GM23248 (cell line): ENCODE measurements at regions not wholly inside any gene's neighbourhood (a gene's known extent, or its start where the extent isn't known, plus 50 kb on each side); places are given as distances from the start of the nearest gene placed in this dataset.
A peak's percentile ranks its signal among the peaks of the same experiment; 100 is the strongest.

ENCODE experiments used
- DNase-seq: peaks from one replicate; pipeline ENCODE4 v3.0.0-alpha.2; 2015
- H2AFZ ChIP-seq: fragments of 200-600 bp; sonication (generic); 2 replicates; pipeline ENCODE4 v1.6.1; 2016; ENCODE audit warnings: antibody characterized with exemption
- H3F3A ChIP-seq: fragments of 200-600 bp; sonication (generic); 2 replicates; pipeline ENCODE4 v1.6.1; 2016; ENCODE audit warnings: mild to moderate bottlenecking, antibody characterized with exemption, mixed run types; ENCODE audit not compliant: insufficient read depth
- H3K27ac ChIP-seq: fragments of 200-600 bp; sonication (generic); 2 replicates; pipeline ENCODE4 v1.5.1; 2016; ENCODE audit warnings: mild to moderate bottlenecking
- H3K27me3 ChIP-seq: fragments of 200-600 bp; sonication (generic); replicated peaks from 2 replicates; pipeline ENCODE4 v1.6.1; 2016; ENCODE audit warnings: mild to moderate bottlenecking; ENCODE audit not compliant: insufficient read depth
- H3K36me3 ChIP-seq: fragments of 200-600 bp; sonication (generic); 2 replicates; pipeline ENCODE4 v1.6.1; 2016; ENCODE audit warnings: low read depth, mild to moderate bottlenecking
- H3K4me1 ChIP-seq: fragments of 200-600 bp; sonication (generic); 2 replicates; pipeline ENCODE4 v1.6.1; 2016; ENCODE audit warnings: mild to moderate bottlenecking; ENCODE audit not compliant: insufficient read depth
- H3K4me2 ChIP-seq: fragments of 200-600 bp; sonication (generic); one replicate; pipeline ENCODE4 v1.6.1; 2016; ENCODE audit warnings: mild to moderate bottlenecking; ENCODE audit not compliant: unreplicated experiment
- H3K4me3 ChIP-seq: fragments of 200-600 bp; sonication (generic); 2 replicates; pipeline ENCODE4 v1.5.1; 2016; ENCODE audit warnings: mild to moderate bottlenecking
- H3K79me2 ChIP-seq: fragments of 200-600 bp; sonication (generic); 2 replicates; pipeline ENCODE4 v1.6.1; 2016; ENCODE audit warnings: mild to moderate bottlenecking; ENCODE audit not compliant: insufficient read depth
- H3K9ac ChIP-seq: fragments of 200-600 bp; sonication (generic); 2 replicates; pipeline ENCODE4 v1.6.1; 2016; ENCODE audit warnings: mild to moderate bottlenecking
- H3K9me2 ChIP-seq: fragments of 200-600 bp; sonication (generic); 2 replicates; pipeline ENCODE4 v1.6.1; 2016; ENCODE audit warnings: mixed run types, mild to moderate bottlenecking, moderate library complexity; ENCODE audit not compliant: insufficient read depth
- H3K9me3 ChIP-seq: fragments of 200-600 bp; sonication (generic); one replicate; pipeline ENCODE4 v1.6.1; 2017; ENCODE audit warnings: low read depth
- H4K20me1 ChIP-seq: fragments of 200-600 bp; sonication (generic); 2 replicates; pipeline ENCODE4 v1.6.0; 2016; ENCODE audit not compliant: insufficient read depth
- EZH2 ChIP-seq: fragments of 200-600 bp; sonication (generic); IDR thresholded peaks from 2 replicates; pipeline ENCODE4 v1.6.1; 2018; ENCODE audit warnings: antibody characterized with exemption, mild to moderate bottlenecking; ENCODE audit not compliant: insufficient read depth, poor library complexity, severe bottlenecking
- EZH2phosphoT487 ChIP-seq: fragments of 200-600 bp; sonication (generic); IDR thresholded peaks from 2 replicates; pipeline ENCODE4 v1.6.1; 2018; ENCODE audit warnings: antibody characterized with exemption, moderate library complexity, mild to moderate bottlenecking, low read depth; ENCODE audit not compliant: insufficient read depth
- WGBS, 2 experiments: methylation state at CpG; one replicate each; pipeline ENCODE4 v1.1.6; 2015 to 2017; ENCODE audit warnings: low lambda C conversion rate in 2 of 2, low coverage in 1 of 2; ENCODE audit errors: missing lambda C conversion rate in 2 of 2; 5-methylcytosine and 5-hydroxymethylcytosine counted together
- in situ Hi-C: fragments of 300-500 bp; cut with MboI; formaldehyde crosslinking; loops from 2 replicates; pipeline ENCODE4 v1.15.0; 2020

GRCh38 chr22:26732284-26732683 is 74.9 kb downstream of the MIAT start:
- Histone ChIP-seq H3K9me2 (no peaks in the 10 kb centered on the region), H3K27me3 (no peaks in the 10 kb centered on the region), H3K36me3 (no peaks in the 10 kb centered on the region), H3K79me2 (no peaks in the 10 kb centered on the region), H3K4me3 (no peak overlapping the region), H4K20me1 (no peaks in the 10 kb centered on the region), H3K4me2 (no peak overlapping the region), H3K4me1 (peaks cover 6% of the 10 kb centered on the region; the same call in 1 of the 2 replicates), H3K9ac (no peak overlapping the region), H3K9me3 (no peaks in the 10 kb centered on the region), H3F3A (no peaks in the 10 kb centered on the region), H3K27ac (no peak overlapping the region), H2AFZ (no peak overlapping the region)
- TF ChIP-seq EZH2 (no peak), EZH2phosphoT487 (no peak)
- in situ Hi-C loops: no loop called here
- DNase-seq: no peak
- 93 to 95% methylated on average over 7 of the region's 7 CpGs for WGBS, 2 experiments

DNA sequence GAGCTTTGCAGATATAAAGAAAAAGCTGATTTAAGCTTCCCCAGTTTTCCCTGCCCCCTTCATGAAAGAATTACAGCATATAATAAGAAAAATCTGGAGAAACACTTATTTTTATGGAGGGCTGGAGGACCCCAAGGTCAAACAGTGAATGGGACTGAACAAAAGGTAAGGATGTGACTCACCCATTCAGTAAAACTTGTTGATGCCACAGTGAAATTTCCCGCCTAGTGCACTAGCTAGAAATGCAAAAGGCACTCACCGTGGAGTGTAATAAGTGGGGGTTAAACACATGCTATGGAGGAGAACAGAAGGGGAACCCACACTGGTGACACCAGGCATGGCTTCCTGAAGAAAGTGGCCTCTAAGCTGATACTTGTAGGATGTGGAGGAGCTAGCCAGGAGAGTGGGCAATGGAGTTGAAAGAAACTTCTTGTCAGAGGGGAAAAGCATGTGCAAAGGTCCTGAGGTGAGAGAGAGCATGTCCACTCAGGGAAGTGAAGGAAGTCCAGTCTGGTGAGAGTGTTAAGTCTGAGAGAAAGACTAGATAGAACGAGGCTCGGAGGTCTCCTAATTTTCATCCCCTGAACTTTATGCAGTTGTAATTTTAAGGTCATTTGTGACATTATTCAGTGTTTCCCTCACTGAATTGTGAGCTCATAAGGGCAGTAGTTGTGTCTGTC is 77.1 kb downstream of the MIAT start:
- H3K4me2 ChIP-seq: no peak overlapping the region
- peaks cover 3% of the 10 kb centered on the region; the same call in 1 of the 2 replicates for H3K36me3 ChIP-seq
- H3K9me3 ChIP-seq: no peaks in the 10 kb centered on the region
- no peaks in the 10 kb centered on the region for H4K20me1 ChIP-seq
- no peaks in the 10 kb centered on the region for H3K27me3 ChIP-seq
- WGBS, 2 experiments: 77 to 81% methylated on average over 4 of the region's 4 CpGs
- TF ChIP-seq EZH2: no peak
- no peak for TF ChIP-seq EZH2phosphoT487
- H3K9ac ChIP-seq: no peak overlapping the region
- DNase-seq: no peak
- no peak overlapping the region for H3K27ac ChIP-seq
- H3K9me2 ChIP-seq: no peaks in the 10 kb centered on the region
- in situ Hi-C loops: no loop called here
- H3K4me3 ChIP-seq: no peak overlapping the region
- no peaks in the 10 kb centered on the region for H3F3A ChIP-seq
- peaks cover 8% of the 10 kb centered on the region; the same call in 1 of the 2 replicates for H3K4me1 ChIP-seq
- H2AFZ ChIP-seq: no peak overlapping the region
- H3K79me2 ChIP-seq: no peaks in the 10 kb centered on the region

DNA sequence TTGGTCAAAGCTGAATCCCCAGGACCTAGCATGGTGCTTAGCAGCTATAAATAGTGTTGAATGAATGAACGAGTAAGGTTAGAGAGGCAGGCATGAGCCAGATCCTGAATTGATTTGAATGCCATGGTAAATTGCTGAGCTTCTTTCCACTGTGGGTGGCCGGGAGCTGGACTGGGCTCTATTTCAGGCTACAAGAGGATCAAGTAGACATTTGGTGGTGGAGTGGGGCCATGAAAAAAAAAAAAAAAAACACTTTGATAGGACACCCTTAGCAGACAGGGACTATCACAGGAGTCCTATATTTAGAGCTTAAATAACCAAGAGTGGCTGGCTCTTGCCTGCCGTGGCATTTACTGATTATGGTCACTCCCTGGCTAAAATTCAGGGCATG is 77.6 kb downstream of the MIAT start:
- Histone ChIP-seq H3K4me1 (peaks cover 8% of the 10 kb centered on the region; the same call in 1 of the 2 replicates), H3K27me3 (no peaks in the 10 kb centered on the region), H3F3A (no peaks in the 10 kb centered on the region), H3K79me2 (no peaks in the 10 kb centered on the region), H3K9ac (no peak overlapping the region), H2AFZ (no peak overlapping the region), H3K4me3 (no peak overlapping the region), H4K20me1 (no peaks in the 10 kb centered on the region), H3K27ac (no peak overlapping the region), H3K36me3 (peaks cover 5% of the 10 kb centered on the region; the same call in 1 of the 2 replicates), H3K9me2 (no peaks in the 10 kb centered on the region), H3K9me3 (no peaks in the 10 kb centered on the region), H3K4me2 (no peak overlapping the region)
- no peak for TF ChIP-seq EZH2phosphoT487
- TF ChIP-seq EZH2: no peak
- DNase-seq: no peak
- in situ Hi-C loops: no loop called here
- WGBS, 2 experiments: 90 to 94% methylated on average over 3 of the region's 3 CpGs

- Histone ChIP-seq H2AFZ (no peak overlapping the region), H3K27me3 (no peaks in the 10 kb centered on the region), H3K9me2 (no peaks in the 10 kb centered on the region), H3K27ac (no peak overlapping the region), H3K79me2 (no peaks in the 10 kb centered on the region), H3K4me3 (no peak overlapping the region), H3K9me3 (no peaks in the 10 kb centered on the region), H3K4me2 (no peak overlapping the region), H3F3A (no peaks in the 10 kb centered on the region), H3K9ac (no peak overlapping the region), H4K20me1 (no peaks in the 10 kb centered on the region), H3K4me1 (peaks cover 8% of the 10 kb centered on the region; the same call in 1 of the 2 replicates), H3K36me3 (peaks cover 5% of the 10 kb centered on the region; the same call in 1 of the 2 replicates)
- TF ChIP-seq EZH2phosphoT487 (no peak), EZH2 (no peak)
- 57 to 97% methylated on average over 1 of the region's 1 CpG for WGBS, 2 experiments
- in situ Hi-C loops: no loop called here
- DNase-seq: peak; percentile 28
Measured at GRCh38 chr22:26737262-26737661, 79.9 kb downstream of the MIAT start.
